Activated CD4-positive, alpha-beta T cell treated with anti-CD3 and anti-CD28 coated beads for 48 hours (primary cell): ENCODE measurements at regions not wholly inside any gene's neighbourhood (a gene's known extent, or its start where the extent isn't known, plus 50 kb on each side); places are given as distances from the start of the nearest gene placed in this dataset.
"Not testable (repeated sequence)": the region's sequence is repeated elsewhere in the genome, so short reads cannot be mapped to it uniquely, and the experiment has no call there.

Experiments used
- DNase-seq: peaks from one replicate; pipeline ENCODE4 v3.0.0-alpha.2; 2020

- DNase-seq = no peak
Measured at GRCh38 chr13:99078017-99078771, 100.3 kb upstream of the DOCK9 start.

GRCh38 chr13:99080131-99080530 lies 102.3 kb upstream of the DOCK9 start:
- DNase-seq = no peak

GRCh38 chr13:99083981-99084380 lies 106.1 kb upstream of the DOCK9 start:
- no peak for DNase-seq

- DNase-seq = peak; percentile 21
Measured at GRCh38 chr13:99085139-99085807, 107.4 kb upstream of the DOCK9 start.

- no peak for DNase-seq
Measured at GRCh38 chr13:99085808-99086266, 108.0 kb upstream of the DOCK9 start.

GRCh38 chr13:99086267-99087097 lies 108.6 kb upstream of the DOCK9 start:
- DNase-seq = peak; percentile 78

DNA sequence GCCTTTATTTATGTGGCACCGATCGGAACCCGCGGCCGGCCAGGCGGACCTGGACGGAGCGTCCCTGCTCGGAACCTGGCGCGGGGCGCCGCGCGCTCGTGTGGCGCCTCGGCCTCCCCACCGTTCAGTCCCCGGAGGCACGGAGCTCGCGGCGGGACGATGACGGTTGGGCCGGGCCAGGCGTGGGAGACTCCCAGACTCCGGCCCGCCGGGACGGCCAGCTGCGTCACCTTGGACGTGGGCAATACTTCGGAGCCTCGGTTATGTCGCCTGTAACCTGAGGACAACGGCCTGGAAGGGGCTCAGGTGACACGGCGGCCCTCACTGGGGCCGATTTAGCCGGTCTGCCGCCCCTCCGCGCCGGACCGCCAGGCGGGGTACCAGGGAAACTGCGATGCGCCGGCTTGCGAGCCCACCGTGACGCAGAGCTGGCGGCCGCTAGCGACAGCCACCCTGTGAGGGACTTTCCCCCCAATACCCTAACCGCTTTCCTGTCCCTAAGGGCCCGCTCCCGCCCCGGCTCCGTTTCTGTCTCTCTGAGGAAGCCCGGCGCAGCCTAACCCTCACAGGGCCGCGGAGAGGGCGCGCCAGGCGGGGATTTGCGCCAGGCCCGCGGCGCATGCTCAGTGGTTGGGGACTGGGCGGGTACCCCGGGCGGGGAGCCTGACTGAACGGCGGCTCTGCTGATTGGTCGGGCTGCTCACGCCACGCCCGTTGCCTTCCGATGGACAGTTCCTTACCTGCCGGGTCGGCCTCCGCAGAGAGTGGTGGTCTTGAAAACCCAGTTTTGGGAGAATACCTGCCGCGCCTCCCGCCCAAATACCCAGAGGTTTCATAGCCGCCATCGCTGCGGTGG lies 109.5 kb upstream of the DOCK9 start:
- DNase-seq = peak; percentile 95

GRCh38 chr13:99087954-99088491 lies 110.2 kb upstream of the DOCK9 start:
- peak; percentile 41 for DNase-seq

- no peak for DNase-seq
Measured at GRCh38 chr13:99093997-99094396, 106.7 kb upstream of the UBAC2 start.

DNA sequence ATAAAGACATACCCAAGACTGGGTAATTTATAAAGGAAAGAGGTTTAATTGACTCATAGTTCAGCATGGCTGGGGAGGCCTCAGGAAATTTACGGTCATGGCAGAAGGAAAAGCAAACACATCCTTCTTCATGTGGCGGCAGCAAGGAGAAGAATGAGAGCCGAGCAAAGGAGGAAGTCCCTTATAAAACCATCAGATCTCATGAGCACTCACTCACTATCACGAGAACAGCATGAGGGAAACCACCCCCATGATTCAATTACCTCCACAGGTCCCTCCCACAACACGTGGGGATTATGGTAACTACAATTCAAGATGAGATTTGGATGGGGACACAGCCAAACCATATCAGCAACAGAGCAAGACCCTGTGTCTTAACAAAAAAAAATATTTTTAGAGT lies 98.8 kb upstream of the UBAC2 start:
- DNase-seq = not testable (repeated sequence)

- no peak for DNase-seq
Measured at GRCh38 chr13:99103536-99103935, 97.1 kb upstream of the UBAC2 start.

DNA sequence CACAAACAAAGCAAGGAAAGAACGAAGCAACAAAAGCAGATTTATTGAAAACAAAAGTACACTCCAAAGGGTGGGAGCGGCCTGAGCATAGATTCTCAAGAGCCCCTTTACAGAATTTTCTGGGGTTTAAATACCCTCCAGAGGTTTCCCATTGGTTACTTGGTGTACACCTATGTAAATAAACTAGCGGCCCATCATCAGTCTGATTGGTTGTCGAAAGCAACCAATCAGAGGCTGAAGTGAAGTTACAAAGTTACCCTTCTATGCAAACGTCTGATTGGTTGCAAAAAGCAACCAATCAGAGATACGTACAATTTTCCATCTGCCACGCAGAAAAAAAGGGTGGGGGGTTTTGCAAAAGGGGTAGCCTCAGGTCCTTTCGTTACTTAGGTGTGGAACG lies 96.3 kb upstream of the UBAC2 start:
- DNase-seq = no peak

DNA sequence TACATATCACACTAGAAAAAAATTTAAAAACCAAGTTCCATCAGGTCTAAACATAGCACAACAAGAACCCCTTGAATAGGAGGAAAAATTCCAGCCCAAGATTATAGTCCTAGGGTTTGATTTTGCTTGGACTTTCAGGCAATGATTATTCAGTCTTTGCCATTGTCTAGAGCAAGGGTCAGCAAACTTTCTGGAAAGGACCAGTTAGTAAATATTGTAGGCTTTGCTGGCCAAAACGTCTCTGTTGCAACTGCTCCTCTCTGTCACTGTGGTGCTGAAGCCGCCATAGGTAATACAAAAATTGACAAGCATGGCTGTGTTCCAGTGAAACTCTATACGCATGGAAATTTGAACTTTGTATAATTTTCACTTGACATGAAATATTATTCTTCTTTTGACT lies 95.5 kb upstream of the UBAC2 start:
- no peak for DNase-seq

- no peak for DNase-seq
Measured at GRCh38 chr13:99113351-99113750, 87.3 kb upstream of the UBAC2 start.

DNA sequence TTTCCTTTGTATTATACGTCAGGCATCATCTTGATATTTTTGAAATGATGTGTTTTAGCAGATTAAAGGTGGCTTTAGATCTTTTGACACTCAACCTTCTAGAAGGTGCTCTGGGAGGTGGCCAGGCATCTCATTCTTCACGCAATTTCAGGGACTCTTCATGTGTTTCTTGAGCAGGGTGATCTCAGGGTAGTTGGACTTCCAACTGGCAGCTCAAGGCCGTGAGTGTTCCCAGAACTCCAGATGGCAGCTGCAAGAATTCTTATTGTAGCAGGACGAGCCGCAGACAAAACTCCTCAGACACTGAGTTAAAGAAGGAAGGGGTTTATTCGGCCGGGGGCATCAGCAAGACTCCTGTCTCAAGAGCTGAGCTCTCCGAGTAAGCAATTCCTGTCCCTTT lies 82.5 kb upstream of the UBAC2 start:
- DNase-seq = no peak

GRCh38 chr13:99119656-99120055 lies 81.0 kb upstream of the UBAC2 start:
- peak; percentile 49 for DNase-seq

GRCh38 chr13:99120751-99121150 lies 79.9 kb upstream of the UBAC2 start:
- no peak for DNase-seq

- no peak for DNase-seq
Measured at GRCh38 chr13:99122171-99122570, 78.5 kb upstream of the UBAC2 start.

DNA sequence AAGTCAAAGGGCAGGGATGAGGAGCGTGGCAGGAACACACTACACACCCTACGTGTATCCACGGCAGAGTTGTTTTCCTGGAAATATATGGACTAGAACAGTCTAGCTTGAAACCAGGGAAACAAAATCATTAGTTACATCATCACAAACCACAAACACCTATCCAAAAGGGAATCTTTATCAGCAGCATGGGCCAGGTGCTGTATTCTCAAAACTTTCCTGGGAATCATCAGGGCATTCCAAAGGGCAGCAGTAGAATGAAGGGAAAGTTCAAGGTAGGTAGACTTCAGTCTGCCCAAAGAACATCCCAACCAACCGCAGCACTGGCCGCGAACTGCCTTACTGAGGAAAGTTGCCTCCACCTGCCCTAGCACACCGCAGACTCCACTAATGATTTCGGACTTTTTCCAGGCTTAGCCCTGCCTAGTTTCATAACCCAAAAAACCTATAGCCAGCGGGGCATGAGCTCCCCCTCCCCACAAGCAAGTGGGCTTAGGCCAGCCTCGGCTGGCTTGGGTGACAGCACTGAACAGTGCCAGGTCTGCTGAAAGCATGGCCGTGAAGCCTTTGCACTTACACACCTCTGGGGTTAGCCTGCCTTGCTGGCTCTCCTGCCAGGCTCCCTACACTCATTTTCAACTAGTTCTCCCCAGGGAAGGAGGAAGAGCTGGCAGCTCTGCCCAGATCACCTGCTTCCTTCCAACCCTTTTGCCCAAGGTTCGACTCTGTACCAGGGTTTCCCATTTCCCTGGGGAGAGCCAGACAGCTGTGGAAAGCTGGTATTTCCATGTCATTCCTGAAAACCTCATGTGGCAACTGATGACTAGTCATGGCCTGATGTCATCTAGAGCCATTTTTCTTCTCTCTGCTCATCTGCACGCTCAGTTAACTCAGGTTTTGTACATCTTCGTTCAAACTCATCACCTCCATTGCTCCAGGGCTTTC lies 77.3 kb upstream of the UBAC2 start:
- DNase-seq = no peak

- DNase-seq = no peak
Measured at GRCh38 chr13:99124046-99124400, 76.6 kb upstream of the UBAC2 start.

DNA sequence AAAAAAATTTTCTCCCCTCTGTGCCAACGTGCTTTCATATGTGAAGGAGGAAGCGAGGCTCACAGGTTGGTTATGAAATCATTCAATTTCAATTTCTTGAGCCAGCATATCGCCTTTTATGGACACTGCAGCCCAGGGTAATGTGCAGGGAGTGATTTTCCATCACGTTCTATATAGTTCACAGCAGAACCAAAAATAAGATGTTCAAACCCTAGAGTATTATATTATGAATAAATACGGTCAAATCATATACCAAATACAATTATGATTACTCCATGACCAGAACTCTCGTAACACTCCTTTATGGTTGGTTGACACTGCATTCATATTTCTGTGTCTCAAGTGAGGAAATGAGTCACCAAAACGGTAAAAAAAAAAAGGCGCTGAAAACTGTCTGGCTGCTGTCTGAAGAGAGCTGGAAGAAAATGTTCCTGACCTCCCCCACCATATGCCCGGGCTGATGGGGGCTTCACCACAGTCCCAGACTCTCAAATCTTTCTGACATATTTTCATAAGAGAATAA lies 75.8 kb upstream of the UBAC2 start:
- DNase-seq = peak; percentile 18
